ENCODE measurements at regions not wholly inside any gene's neighbourhood (a gene's known extent, or its start where the extent isn't known, plus 50 kb on each side); places are given as distances from the start of the nearest gene placed in this dataset.

DNA sequence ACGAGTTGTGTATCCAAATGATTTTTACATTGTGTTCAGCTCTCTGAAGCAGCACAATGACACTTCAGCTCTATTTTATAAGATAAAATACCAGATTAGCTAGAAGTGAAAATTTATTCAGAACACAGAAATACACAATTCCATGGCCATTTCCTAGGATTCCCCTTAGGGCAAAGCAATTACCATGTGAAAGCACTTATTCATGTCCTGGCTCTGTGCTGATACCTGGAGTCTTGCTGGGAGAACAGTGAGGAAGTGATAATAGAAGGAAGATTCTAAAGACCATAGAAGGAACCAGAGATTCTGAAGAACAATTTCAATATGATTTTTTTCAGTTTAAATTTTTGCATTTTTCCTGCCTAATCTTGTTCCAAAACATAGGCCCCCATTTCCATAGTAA is 657.4 kb upstream of the ZWINT start:
- TF ChIP-seq, protein P1, sequence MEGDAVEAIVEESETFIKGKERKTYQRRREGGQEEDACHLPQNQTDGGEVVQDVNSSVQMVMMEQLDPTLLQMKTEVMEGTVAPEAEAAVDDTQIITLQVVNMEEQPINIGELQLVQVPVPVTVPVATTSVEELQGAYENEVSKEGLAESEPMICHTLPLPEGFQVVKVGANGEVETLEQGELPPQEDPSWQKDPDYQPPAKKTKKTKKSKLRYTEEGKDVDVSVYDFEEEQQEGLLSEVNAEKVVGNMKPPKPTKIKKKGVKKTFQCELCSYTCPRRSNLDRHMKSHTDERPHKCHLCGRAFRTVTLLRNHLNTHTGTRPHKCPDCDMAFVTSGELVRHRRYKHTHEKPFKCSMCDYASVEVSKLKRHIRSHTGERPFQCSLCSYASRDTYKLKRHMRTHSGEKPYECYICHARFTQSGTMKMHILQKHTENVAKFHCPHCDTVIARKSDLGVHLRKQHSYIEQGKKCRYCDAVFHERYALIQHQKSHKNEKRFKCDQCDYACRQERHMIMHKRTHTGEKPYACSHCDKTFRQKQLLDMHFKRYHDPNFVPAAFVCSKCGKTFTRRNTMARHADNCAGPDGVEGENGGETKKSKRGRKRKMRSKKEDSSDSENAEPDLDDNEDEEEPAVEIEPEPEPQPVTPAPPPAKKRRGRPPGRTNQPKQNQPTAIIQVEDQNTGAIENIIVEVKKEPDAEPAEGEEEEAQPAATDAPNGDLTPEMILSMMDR (conservative IDR thresholded peaks at IDR 0.05) = no peak
- no peak for TF ChIP-seq ZFX (IDR thresholded peaks at IDR 0.05)
